D341Med (cell line): ENCODE measurements at regions not wholly inside any gene's neighbourhood (a gene's known extent, or its start where the extent isn't known, plus 50 kb on each side); places are given as distances from the start of the nearest gene placed in this dataset.

ENCODE experiments used
- DNase-seq: peaks from one replicate; pipeline ENCODE4 v3.0.0; 2012; ENCODE audit warnings: low spot score

- DNase-seq, result no peak
These were observed 286.2 kb upstream of the CXCR4 start for GRCh38 chr2:136404176-136404575.

GRCh38 chr2:136402281-136402680 lies 284.3 kb upstream of the CXCR4 start:
- DNase-seq, result no peak

GRCh38 chr2:136399667-136400289 lies 281.8 kb upstream of the CXCR4 start:
- no peak for DNase-seq

DNA sequence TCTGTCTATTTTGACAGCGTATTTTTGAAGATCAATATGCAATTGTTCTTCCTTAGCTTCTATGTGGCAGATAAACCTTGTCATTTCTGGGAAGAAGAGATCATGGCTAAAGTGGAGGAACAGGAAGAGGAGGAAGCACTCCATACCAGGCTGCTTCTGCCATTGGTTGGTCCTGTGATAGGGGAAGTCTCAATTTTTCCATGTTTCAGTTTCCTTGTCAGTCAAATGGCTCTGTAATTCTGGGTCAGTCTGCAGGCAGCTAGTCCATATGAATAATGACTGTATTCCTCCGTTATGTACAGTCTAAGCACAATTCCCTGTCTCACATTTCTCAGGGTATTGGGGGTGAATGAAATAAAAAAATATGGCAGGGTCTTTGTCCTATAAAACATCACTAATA lies 277.6 kb upstream of the CXCR4 start:
- no peak for DNase-seq

DNA sequence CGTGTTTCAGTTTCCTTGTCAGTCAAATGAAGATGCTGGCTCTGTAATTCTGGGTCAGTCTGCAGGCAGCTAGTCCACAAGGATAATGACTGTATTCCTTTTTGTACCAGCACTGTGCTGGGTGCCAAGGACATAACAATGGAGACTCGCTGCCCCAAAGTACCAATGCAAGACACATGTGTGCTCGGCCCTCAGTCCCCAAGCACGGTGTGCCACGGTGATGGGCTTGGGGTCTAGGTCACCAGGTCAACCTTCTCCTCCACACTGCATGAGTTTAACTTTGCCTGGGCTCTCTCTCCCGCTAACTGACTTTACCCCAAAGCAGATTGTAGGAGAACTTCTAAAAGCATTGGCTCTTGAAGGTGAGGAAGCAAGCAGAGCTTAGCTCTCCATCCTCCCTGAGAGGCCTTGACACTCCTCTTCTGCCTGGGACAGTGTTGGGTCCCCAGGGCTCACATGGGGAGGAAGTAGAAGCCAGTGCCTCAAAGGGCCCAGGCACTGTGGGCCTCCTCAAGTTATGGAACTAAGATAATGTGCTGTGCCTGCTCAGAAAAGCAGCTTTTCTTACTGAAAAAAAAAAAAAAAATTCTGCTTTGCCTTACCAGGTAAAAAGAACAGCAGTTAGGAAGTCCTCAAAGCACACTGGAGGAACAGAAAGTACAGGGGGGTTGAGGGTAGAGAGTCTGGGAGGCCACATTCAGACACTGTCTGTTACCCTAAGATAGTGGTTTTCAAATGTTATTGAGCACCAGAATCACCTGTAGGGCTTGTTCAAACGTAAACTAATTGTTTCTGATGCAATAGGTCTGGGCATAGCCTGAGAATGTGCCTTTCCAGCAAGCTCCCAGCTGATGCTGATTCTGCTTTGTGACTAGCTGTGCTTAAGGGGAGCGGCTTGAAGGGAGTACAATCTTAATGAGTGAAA lies 276.4 kb upstream of the CXCR4 start:
- no peak for DNase-seq

DNA sequence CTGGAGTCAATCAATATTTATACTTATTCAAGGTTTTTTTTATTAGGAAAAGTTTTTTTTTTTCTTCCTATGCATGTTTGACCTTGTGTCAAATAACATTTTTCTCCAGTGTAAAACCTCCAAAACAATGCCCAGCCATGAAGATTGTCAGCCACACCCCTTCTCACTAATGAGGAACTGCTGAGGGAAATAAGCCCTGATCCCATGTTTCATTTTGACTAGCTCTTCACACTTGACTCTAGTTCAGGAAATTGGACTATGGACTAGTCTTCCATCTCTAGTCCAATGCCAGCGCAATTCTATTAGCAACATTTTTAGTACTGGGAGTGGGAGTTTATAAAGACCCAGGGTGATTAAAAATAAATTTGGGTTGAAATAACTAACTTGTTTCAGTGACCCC lies 275.6 kb upstream of the CXCR4 start:
- no peak for DNase-seq

- DNase-seq, result no peak
These were observed 275.1 kb upstream of the CXCR4 start for GRCh38 chr2:136392897-136393505.

GRCh38 chr2:136389809-136390208 lies 271.9 kb upstream of the CXCR4 start:
- DNase-seq, result no peak

DNA sequence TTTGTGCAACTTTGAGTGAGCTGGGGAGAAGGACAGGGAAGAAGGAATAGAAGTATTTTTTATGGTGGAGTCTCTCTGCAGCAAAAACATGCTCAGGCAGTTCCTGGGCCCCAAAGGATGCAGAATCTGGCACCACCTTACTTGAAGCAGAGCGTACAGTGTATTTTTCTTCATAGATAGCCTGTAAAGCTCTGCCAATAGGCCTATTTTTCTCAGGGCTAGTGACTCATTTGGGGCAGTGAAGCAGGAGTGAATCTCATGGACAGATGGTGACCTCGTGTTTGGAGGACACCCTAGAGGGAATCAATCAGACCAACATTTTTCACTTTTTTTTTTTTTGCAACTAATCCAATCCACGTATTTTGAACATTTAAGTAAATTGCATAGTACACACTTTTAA lies 268.1 kb upstream of the CXCR4 start:
- DNase-seq, result no peak

DNA sequence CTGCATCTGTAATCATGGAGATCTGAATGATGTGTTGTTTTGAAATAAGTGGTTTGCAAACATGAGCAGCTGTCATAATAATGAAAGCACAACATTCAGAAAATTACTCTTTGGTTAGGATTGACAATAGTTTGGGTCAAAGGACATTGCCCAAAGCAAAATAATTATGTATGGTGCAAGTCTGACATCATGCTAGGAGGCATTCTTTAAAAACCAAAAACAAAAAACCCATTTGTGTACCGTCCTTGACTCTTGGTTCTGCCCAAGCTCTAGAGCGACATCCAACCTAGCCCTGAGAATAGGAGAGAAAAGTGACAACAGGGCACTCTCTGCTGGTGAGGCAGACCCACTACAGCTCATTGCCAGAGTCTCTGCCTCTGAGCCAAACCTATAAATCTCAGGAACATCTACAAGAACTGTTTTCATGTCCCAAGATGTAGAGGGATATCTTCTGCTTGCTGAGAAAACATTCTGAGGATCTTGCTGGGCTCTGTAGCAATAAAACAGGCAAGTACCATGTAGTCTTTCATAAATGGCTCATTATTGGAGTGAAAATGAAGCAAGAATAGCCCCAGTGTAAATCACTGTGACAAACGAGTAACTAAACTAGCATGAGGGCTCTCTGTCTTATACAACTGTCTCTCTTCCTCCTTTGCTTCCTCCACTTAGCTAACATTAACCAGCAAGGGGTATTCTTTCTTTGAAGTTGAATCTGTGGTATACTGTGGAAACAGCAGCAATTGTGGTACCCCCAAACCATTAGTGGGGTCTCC lies 266.8 kb upstream of the CXCR4 start:
- DNase-seq, result peak; percentile 71

DNA sequence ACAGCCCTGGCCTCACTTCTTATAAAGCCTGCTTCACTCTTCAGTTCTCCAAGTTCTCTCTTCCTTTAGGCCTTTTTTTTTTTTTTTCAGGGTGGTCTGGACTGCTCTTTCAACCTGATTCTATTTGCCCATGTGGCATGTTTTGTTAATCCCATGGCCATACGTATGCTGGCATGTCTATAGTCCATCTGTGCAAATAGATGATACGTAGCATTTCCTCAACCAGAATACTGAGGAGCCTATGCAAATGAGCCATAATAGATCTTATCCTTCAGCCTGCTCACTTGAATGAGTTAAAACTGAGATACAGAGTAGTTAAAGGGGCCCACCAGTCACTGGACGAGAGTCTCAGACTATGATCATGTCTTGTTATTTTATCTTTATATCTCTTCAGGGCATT lies 265.2 kb upstream of the CXCR4 start:
- DNase-seq, result no peak

- DNase-seq, result no peak
These were observed 264.0 kb upstream of the CXCR4 start for GRCh38 chr2:136381722-136382633.

DNA sequence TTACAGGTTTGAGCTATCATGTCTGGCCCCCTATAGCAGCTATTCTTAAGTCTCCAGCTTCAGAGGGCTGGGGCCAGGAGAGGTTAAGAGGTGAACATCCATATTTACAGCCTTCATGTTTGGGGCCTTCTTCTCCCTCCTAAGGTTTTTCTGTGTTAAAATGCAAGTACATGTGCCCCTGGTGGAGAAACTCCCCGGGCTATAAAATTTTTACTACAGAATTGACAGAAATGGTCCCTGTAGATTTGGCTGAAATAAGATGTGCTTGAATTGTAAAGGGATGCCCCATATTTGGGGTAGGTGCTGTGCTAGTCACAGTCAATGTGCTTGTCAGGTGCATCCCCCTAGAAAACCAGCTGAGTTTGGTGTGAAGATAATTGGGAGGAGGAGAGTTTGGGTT lies 263.3 kb upstream of the CXCR4 start:
- DNase-seq, result no peak

GRCh38 chr2:136378712-136379595 lies 261.0 kb upstream of the CXCR4 start:
- peak; percentile 71 for DNase-seq

DNA sequence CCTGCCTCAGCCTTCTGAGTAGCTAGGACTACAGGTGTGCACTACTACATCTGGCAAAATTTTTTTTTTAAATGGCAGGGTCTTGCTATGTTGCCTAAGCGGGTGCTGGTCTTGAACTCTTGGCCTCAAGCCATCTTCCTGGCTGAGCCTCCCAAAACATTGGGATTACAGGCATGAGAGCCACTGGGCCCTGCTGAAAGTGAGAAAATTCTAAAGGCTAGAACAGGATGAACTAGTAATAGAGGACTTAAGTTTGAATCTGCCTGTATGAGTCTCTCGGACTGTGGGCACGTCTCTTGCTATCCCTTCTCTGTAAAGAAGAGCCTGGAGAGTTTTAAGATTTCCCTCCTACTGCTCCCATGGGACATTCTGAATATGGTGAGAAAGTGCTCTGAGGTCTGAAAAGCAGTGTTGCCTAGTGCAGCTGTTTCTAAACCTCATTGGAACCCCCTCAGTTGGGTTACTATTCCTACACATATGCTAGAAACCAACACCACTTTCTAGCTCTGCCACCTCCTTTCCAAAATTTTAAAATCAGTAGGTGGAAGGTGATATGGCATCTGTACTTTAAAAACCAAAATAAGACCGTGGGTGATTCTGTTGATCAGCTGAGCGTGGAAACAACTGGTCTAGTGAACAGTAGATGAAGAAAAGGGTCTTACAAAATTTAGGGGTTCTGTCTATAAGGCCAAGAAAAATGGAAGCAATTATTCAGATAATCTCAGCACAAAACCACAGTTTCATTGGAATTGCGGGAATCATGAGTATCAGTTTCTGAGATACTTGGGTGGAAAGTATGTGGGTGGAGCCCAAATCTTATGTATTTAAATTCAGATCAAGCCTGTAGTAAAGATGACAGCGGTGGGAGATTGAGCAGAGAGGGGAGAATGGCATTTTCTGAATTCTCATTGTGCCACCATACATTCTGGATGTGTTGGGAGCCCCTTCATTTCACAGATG lies 259.8 kb upstream of the CXCR4 start:
- no peak for DNase-seq

DNA sequence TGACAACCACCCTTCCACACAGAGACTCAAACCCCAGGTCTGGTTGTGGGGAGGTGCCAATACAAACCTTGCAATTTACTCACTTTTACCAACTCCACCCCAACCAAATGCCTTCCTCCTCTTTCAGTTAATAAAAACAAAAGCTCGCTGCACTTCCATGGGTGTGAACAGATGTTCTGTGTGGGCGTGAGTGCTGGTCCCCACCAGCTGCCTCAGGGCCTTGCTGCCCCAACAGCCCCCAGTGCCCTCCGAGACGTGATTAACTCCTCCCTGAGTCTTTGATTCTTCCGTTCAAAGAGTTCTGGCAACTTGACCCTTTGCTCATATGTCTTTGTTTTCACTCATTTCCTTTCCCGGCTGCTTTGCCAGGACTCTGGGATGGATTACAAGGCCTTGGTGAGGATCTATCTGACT lies 258.9 kb upstream of the CXCR4 start:
- DNase-seq, result no peak

- no peak for DNase-seq
These were observed 258.3 kb upstream of the CXCR4 start for GRCh38 chr2:136376211-136376610.

GRCh38 chr2:136375017-136375901 lies 257.3 kb upstream of the CXCR4 start:
- DNase-seq, result no peak
